HFFc6 (cell line): ENCODE measurements at regions not wholly inside any gene's neighbourhood (a gene's known extent, or its start where the extent isn't known, plus 50 kb on each side); places are given as distances from the start of the nearest gene placed in this dataset.

Experiments used
- DNase-seq: peaks from one replicate; pipeline ENCODE4 v3.0.0-alpha.2; 2018
- H3K27ac Mint-ChIP-seq: 2 replicates; pipeline ENCODE4 v1.8.0; 2020; ENCODE audit warnings: mild to moderate bottlenecking, mixed read lengths
- H3K27me3 Mint-ChIP-seq: 2 replicates; pipeline ENCODE4 v1.8.0; 2021; ENCODE audit warnings: mild to moderate bottlenecking, moderate library complexity, mixed read lengths; ENCODE audit not compliant: insufficient read depth
- H3K36me3 Mint-ChIP-seq: 2 replicates; pipeline ENCODE4 v1.8.0; 2021; ENCODE audit warnings: low read depth, mixed read lengths
- H3K4me1 Mint-ChIP-seq: 2 replicates; pipeline ENCODE4 v1.8.0; 2020; ENCODE audit warnings: low read depth, mixed read lengths
- H3K4me3 Mint-ChIP-seq: 2 replicates; pipeline ENCODE4 v1.8.0; 2020; ENCODE audit warnings: mild to moderate bottlenecking, moderate library complexity, mixed read lengths
- H3K9me3 Mint-ChIP-seq: 2 replicates; pipeline ENCODE4 v1.8.0; 2020; ENCODE audit warnings: mild to moderate bottlenecking, mixed read lengths
- TF ChIP-seq, protein P1 (sequence below): fragments of 200-600 bp; sonication (generic); IDR thresholded peaks from 2 replicates; pipeline ENCODE4 v1.5.0; 2021; ENCODE audit warnings: antibody characterized with exemption, mild to moderate bottlenecking

DNA sequence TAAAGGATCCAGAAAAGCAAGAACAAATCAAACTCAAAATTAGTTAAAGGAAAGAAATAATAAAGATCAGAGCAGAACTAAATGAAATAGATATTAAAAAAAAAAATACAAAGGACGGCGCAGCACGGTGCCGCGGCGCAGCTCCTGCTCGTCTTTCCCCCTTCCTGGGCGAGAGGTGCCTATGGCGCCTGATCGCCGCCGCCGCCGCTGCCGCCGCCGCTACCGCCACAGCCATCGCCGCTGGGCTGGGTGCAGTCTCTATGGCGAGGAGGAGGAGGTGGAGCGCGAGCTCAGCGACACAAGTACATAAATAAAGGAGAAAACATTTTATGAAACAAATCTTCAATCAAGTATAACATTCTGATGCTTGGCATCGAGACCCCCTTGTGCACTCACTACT lies 77.6 kb upstream of the VANGL1 start:
- no peak for DNase-seq
- H3K4me3 Mint-ChIP-seq: peak overlapping the region; percentile 86

DNA sequence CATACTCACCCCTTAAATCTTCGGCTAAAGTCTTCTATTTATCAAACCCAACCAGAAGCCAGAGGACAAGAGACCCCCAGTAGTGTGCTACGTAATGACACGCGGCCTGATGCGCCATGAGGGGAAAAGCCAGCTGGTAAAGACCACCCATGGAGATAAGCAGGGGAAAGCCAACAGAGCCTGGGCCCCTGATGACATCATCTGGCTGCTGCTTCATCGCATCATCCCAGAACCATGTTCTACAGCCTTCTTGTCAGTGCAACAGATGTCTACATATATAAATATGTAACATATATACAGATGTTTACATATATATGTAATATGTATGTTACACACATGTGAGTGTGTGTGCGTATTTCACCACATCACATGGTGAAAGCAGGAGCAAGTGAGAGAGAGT lies 81.7 kb upstream of the VANGL1 start:
- H3K9me3 Mint-ChIP-seq: no peaks in the 10 kb centered on the region
- peaks cover 1% of the 10 kb centered on the region for H3K27me3 Mint-ChIP-seq
- H3K36me3 Mint-ChIP-seq: no peaks in the 10 kb centered on the region
- TF ChIP-seq, protein P1, sequence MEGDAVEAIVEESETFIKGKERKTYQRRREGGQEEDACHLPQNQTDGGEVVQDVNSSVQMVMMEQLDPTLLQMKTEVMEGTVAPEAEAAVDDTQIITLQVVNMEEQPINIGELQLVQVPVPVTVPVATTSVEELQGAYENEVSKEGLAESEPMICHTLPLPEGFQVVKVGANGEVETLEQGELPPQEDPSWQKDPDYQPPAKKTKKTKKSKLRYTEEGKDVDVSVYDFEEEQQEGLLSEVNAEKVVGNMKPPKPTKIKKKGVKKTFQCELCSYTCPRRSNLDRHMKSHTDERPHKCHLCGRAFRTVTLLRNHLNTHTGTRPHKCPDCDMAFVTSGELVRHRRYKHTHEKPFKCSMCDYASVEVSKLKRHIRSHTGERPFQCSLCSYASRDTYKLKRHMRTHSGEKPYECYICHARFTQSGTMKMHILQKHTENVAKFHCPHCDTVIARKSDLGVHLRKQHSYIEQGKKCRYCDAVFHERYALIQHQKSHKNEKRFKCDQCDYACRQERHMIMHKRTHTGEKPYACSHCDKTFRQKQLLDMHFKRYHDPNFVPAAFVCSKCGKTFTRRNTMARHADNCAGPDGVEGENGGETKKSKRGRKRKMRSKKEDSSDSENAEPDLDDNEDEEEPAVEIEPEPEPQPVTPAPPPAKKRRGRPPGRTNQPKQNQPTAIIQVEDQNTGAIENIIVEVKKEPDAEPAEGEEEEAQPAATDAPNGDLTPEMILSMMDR: no peak
- no peak overlapping the region for H3K4me3 Mint-ChIP-seq
- no peak for DNase-seq
- no peak overlapping the region for H3K27ac Mint-ChIP-seq
- peaks cover 45% of the 10 kb centered on the region for H3K4me1 Mint-ChIP-seq

More for the DNA sequence above, 77.6 kb upstream of the VANGL1 start:
- H3K36me3 Mint-ChIP-seq: peaks cover 19% of the 10 kb centered on the region
- H3K27ac Mint-ChIP-seq: peak overlapping the region; percentile 67
- H3K9me3 Mint-ChIP-seq: peaks cover 18% of the 10 kb centered on the region
- H3K4me1 Mint-ChIP-seq: peaks cover 30% of the 10 kb centered on the region
- H3K27me3 Mint-ChIP-seq: peaks cover 6% of the 10 kb centered on the region; the same call in 1 of the 2 replicates
- TF ChIP-seq, protein P1: no peak

DNA sequence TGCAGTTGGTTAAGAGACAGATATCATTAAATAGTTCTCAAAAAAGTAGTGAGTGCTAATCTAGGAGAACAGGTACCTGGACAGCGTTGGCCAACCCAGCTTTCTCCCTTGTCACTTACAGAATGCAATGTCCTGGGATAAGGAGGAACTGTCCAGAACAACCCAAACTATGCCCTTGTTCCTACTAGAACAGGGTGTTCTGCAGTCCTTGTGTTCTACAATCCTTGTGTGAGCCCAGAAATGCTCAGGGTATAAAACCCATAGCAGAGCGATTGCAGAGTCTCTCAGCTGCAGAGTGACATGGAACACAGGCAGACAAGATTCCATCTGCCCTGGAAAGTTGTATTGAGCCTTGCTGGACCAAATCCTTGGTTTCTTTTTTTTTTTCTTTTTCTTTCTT lies 83.5 kb upstream of the VANGL1 start:
- Mint-ChIP-seq H3K36me3 (no peaks in the 10 kb centered on the region), H3K27me3 (no peaks in the 10 kb centered on the region; the same call in 1 of the 2 replicates), H3K4me3 (no peak overlapping the region), H3K9me3 (no peaks in the 10 kb centered on the region), H3K4me1 (peaks cover 27% of the 10 kb centered on the region), H3K27ac (no peak overlapping the region)
- no peak for DNase-seq
- TF ChIP-seq, protein P1: no peak

DNA sequence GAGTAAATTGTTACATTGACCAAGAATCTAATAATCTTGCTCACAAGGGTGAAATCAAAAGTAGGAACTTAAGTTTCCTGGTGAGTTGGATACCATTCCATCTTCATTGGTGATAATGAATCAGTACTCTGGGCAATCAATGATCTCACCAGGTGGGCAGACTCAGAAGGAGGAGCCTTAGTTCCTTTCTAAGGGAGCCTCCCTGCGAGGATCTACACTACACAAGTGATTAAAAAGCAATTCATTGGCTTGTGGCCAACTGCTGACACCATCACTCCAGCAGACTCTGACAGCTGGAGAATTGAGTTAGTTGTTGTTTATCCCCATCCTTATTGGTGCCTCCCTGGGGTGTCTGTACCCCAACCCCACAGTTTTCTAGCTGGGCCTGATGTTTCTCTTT lies 84.1 kb upstream of the VANGL1 start:
- peaks cover 22% of the 10 kb centered on the region for H3K4me1 Mint-ChIP-seq
- H3K36me3 Mint-ChIP-seq: no peaks in the 10 kb centered on the region
- no peak overlapping the region for H3K4me3 Mint-ChIP-seq
- DNase-seq: no peak
- no peaks in the 10 kb centered on the region; the same call in 1 of the 2 replicates for H3K27me3 Mint-ChIP-seq
- TF ChIP-seq, protein P1: no peak
- no peaks in the 10 kb centered on the region for H3K9me3 Mint-ChIP-seq
- no peak overlapping the region for H3K27ac Mint-ChIP-seq

DNA sequence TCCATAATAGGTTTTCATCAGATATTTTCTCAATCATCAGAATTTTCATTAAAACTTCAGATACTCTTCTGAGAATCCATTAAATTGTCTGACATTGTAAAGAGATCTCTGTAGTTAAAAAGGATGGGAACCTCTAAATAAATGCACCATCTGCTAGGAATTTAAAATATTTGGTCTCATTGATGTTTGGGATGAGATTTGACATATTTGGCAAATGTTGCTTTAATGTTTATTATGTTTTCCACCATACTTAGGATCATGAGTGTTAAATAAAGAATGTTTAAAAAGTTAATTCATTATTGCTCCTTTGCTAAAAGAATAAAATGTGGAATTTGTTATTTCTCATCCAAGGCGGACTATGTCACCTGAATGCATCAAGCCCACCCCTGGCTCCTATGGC lies 85.5 kb upstream of the VANGL1 start:
- no peaks in the 10 kb centered on the region for H3K36me3 Mint-ChIP-seq
- H3K9me3 Mint-ChIP-seq: no peaks in the 10 kb centered on the region
- H3K27ac Mint-ChIP-seq: no peak overlapping the region
- no peak overlapping the region for H3K4me3 Mint-ChIP-seq
- DNase-seq: no peak
- peaks cover 23% of the 10 kb centered on the region for H3K4me1 Mint-ChIP-seq
- TF ChIP-seq, protein P1: no peak
- peaks cover 2% of the 10 kb centered on the region for H3K27me3 Mint-ChIP-seq

DNA sequence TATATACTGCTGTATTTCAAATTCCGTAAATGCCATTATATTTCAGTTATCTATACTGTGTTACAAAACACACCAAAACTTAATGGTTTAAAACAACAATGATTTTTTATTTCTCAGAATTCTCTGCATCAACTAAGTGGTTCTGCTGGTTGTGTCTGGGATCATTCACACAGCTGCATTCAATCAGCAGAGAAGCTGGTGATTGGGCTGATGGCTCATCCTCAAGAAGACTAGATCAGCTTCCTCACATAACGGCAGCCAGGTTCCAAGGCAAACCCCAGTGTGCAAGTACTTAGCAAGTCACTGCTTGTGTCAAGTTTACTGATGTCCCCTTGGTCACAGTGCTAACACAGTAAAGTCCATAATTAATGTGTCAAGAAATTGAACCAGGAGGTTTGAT lies 86.3 kb upstream of the VANGL1 start:
- TF ChIP-seq, protein P1: no peak
- DNase-seq: no peak
- Mint-ChIP-seq H3K36me3 (no peaks in the 10 kb centered on the region), H3K9me3 (no peaks in the 10 kb centered on the region), H3K4me1 (peaks cover 23% of the 10 kb centered on the region), H3K27me3 (peaks cover 2% of the 10 kb centered on the region), H3K4me3 (no peak overlapping the region), H3K27ac (no peak overlapping the region)
